ENCODE measurements at regions not wholly inside any gene's neighbourhood (a gene's known extent, or its start where the extent isn't known, plus 50 kb on each side); places are given as distances from the start of the nearest gene placed in this dataset.
"Not testable (repeated sequence)": the region's sequence is repeated elsewhere in the genome, so short reads cannot be mapped to it uniquely, and the experiment has no call there.

DNA sequence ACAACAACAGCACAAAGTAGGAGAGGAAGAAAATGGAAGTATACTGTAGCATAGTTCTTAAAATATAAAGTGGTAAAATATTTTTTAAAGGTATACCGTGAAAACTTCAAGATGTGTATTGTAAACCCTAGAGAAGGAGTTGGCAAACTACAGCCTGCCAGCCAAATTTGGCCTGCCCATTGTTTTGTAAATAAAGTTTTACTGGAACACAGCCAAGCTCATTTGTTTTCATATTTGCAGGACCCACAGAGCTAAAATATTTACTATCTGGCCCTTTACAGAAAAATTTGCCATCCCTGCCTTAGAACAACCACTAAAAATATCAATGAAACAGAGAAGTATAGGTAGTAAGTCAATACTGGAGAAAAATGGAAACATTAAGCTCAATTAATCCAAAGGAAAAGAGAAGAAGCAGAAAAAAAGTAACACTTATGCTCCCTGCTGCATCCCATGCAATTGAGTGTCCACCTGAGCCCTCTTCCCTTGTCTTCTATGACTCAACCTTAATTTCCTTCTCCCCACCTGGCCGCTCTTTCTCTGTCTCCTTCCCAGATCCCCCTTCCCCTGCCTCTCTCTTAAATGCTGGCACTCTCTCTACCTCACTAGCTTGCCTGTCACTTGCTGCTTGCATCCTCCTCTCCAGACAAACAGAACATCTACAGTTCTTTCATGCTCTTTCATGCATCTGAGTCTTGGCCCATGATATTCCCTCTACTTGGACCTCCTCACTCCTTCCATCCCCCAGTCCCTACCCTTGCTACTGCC, 50.6 kb upstream of the FER start:
- Histone ChIP-seq H3K4me3 (ENCODE audit: low read depth, low read length) (no peak overlapping the region), H3K27me3 (ENCODE audit: control insufficient read depth, insufficient read depth, low read length) (no peaks in the 10 kb centered on the region), H3K36me3 (ENCODE audit: control insufficient read depth, insufficient read depth, low read length) (no peaks in the 10 kb centered on the region)
- ChIA-PET CTCF (interaction anchor here (2.4 kb wide), 1 partner anchor 16 kb away, joined by 6 read pairs; no protein-coding TSS in a partner anchor), POLR2A (no interaction called here)
- no peak for DNase-seq (ENCODE audit: low read depth)
- TF ChIP-seq, protein P1, sequence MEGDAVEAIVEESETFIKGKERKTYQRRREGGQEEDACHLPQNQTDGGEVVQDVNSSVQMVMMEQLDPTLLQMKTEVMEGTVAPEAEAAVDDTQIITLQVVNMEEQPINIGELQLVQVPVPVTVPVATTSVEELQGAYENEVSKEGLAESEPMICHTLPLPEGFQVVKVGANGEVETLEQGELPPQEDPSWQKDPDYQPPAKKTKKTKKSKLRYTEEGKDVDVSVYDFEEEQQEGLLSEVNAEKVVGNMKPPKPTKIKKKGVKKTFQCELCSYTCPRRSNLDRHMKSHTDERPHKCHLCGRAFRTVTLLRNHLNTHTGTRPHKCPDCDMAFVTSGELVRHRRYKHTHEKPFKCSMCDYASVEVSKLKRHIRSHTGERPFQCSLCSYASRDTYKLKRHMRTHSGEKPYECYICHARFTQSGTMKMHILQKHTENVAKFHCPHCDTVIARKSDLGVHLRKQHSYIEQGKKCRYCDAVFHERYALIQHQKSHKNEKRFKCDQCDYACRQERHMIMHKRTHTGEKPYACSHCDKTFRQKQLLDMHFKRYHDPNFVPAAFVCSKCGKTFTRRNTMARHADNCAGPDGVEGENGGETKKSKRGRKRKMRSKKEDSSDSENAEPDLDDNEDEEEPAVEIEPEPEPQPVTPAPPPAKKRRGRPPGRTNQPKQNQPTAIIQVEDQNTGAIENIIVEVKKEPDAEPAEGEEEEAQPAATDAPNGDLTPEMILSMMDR (IDR thresholded peaks at IDR 0.05; ENCODE audit: insufficient read depth, low read depth, low read length) = no peak

DNA sequence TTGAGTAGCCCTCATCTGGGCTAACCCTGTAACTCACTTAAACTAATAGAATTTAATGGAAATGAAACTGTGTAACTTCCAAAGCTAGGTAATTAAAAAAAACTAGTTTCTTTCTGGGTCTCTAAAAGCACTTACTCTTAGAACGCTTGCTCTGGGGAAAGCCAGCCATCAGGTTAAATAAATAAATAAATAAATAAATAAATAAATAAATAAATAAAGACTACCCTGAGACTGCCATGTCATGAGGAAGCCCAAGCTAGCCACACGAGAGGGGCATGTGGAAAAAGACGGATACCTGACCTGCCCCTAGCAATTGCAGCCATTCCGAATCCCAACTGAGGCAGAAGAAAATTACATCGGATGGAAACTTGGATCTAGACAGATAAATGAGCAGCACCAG, 51.3 kb upstream of the FER start:
- Histone ChIP-seq H3K27me3 (ENCODE audit: control insufficient read depth, insufficient read depth, low read length) (no peaks in the 10 kb centered on the region), H3K36me3 (ENCODE audit: control insufficient read depth, insufficient read depth, low read length) (no peaks in the 10 kb centered on the region), H3K4me3 (ENCODE audit: low read depth, low read length) (no peak overlapping the region)
- ChIA-PET POLR2A (no interaction called here), CTCF (interaction anchor here (1.3 to 2.4 kb wide), 2 partner anchors 9 to 15 kb away, joined by 3 to 6 read pairs; no protein-coding TSS in a partner anchor)
- no peak for DNase-seq (ENCODE audit: low read depth)
- TF ChIP-seq, protein P1 (IDR thresholded peaks at IDR 0.05; ENCODE audit: insufficient read depth, low read depth, low read length) = no peak

DNA sequence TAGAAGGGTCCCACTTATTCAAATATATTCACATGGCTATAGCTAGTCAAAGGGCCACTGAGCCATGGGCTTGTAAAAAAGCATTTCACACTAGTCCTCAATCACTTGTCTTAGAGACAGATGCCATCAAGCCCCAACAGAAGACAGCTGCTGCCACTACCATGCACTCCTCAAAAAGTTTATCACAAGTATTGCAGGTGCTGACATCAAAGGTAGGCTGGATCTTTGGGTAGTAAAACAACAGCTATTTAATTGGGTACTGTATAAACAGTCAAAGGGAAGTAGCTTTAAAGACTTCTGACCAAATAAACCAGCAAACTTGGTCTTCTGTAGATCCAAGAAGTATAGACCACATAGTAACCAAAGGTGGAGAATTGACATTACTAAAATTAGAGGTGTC, 59.2 kb upstream of the FER start:
- CTCF ChIA-PET = interaction anchor here (1.3 kb wide), 1 partner anchor 10 kb away, joined by 3 read pairs; no protein-coding TSS in a partner anchor
- no peak overlapping the region for H3K4me3 ChIP-seq (ENCODE audit: low read depth, low read length)
- no peak for DNase-seq (ENCODE audit: low read depth)
- TF ChIP-seq, protein P1 (IDR thresholded peaks at IDR 0.05; ENCODE audit: insufficient read depth, low read depth, low read length) = no peak
- H3K27me3 ChIP-seq (ENCODE audit: control insufficient read depth, insufficient read depth, low read length) = no peaks in the 10 kb centered on the region
- POLR2A ChIA-PET = no interaction called here
- no peaks in the 10 kb centered on the region for H3K36me3 ChIP-seq (ENCODE audit: control insufficient read depth, insufficient read depth, low read length)

DNA sequence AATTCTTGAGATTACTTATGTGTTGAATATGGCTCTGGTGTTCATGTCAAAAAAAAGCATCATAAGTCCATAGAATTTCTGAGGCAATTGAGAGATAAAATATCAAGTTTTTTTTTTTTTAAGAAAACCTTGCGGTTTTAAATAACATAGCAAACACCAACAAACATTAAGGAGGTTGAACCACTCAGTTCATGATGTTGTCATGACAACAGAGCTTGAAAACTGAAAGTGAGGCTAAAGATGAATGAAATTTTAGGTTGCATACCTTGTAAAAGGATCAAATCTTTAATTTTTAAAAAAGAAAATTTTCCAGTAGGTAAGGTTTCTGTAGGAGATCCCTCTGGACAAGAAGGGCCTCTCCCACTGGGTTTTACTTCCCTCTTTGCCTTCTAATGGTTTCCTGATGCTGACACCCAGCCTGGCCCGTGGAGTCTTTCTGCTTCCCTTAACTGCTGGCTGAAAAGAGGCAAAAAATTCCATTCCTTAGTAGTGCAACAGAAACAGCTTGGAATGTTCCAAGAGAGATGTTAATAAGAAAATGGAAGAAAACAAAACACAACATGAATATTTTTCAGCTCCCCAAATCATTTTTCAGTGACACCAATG, 60.0 kb upstream of the FER start:
- ChIA-PET CTCF (interaction anchor here (0.7 to 1.3 kb wide), 2 partner anchors 9 to 17 kb away, joined by 3 read pairs; no protein-coding TSS in a partner anchor), POLR2A (no interaction called here)
- H3K36me3 ChIP-seq (ENCODE audit: control insufficient read depth, insufficient read depth, low read length) = no peaks in the 10 kb centered on the region
- no peak overlapping the region for H3K4me3 ChIP-seq (ENCODE audit: low read depth, low read length)
- DNase-seq (ENCODE audit: low read depth) = no peak
- TF ChIP-seq, protein P1 (IDR thresholded peaks at IDR 0.05; ENCODE audit: insufficient read depth, low read depth, low read length) = no peak
- H3K27me3 ChIP-seq (ENCODE audit: control insufficient read depth, insufficient read depth, low read length) = no peaks in the 10 kb centered on the region

DNA sequence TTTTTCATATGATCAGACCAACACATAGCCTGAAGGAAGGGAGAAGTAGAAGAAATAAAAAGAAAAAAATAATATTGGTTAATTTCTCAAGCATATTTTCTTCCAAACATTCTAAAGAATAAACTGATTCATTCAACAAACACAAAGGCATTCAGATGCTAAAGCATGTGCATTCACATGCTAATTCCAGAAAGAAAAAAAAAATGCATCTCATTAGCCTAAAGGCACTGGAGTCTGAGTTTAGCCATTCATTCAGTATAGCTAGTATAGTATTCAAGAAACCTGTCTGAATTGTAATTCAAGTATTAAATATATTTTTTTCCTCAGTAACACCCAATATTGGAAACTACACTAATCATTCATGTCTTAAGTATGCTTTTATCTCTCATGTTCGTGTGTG, 61.0 kb upstream of the FER start:
- no peak for DNase-seq (ENCODE audit: low read depth)
- H3K36me3 ChIP-seq (ENCODE audit: control insufficient read depth, insufficient read depth, low read length) = no peaks in the 10 kb centered on the region
- H3K27me3 ChIP-seq (ENCODE audit: control insufficient read depth, insufficient read depth, low read length) = no peaks in the 10 kb centered on the region
- TF ChIP-seq, protein P1 (IDR thresholded peaks at IDR 0.05; ENCODE audit: insufficient read depth, low read depth, low read length) = no peak
- ChIA-PET CTCF (no interaction called here), POLR2A (no interaction called here)
- H3K4me3 ChIP-seq (ENCODE audit: low read depth, low read length) = no peak overlapping the region

DNA sequence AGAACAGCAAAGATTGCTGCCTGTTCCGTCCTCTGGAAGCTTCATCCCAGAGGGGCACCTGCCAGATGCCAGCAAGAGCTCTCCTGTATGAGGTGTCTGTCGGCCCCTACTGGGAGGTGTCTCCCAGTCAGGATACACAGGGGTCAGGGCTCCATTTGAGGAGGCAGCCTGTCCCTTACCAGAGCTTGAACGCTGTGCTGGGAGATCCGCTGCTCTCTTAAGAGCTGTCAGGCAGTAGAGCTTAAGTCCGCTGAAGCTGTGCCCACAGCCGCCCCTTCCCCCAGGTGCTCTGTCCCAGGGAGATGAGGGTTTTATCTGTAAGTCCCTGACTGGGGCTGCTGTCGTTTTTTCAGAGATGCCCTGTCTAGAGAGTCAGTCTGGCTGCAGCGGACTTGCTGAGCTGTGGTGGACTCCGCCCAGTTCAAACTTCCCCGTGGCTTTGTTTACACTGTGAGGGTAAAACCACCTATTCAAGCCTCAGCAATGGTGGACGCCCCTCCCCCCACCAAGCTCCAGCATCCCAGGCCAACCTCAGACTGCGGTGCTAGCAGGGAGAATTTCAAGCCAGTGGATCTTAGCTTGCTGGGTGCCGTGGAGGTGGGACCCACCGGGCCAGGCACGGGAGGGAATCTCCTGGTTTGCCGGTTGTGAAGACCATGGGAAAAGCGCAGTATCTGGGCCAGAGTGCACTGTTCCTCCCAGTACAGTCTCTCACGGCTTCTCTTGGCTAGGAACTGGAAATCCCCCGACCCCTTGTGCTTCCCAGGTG, 62.1 kb upstream of the FER start:
- H3K4me3 ChIP-seq (ENCODE audit: low read depth, low read length); CTCF ChIA-PET; H3K36me3 ChIP-seq (ENCODE audit: control insufficient read depth, insufficient read depth, low read length); DNase-seq (ENCODE audit: low read depth); H3K27me3 ChIP-seq (ENCODE audit: control insufficient read depth, insufficient read depth, low read length): not testable (repeated sequence)
- POLR2A ChIA-PET = interaction anchor here (0.6 kb wide), 1 partner anchor 710 kb away, joined by 3 read pairs; no protein-coding TSS in a partner anchor
